ENCODE measurements at regions not wholly inside any gene's neighbourhood (a gene's known extent, or its start where the extent isn't known, plus 50 kb on each side); places are given as distances from the start of the nearest gene placed in this dataset.

DNA sequence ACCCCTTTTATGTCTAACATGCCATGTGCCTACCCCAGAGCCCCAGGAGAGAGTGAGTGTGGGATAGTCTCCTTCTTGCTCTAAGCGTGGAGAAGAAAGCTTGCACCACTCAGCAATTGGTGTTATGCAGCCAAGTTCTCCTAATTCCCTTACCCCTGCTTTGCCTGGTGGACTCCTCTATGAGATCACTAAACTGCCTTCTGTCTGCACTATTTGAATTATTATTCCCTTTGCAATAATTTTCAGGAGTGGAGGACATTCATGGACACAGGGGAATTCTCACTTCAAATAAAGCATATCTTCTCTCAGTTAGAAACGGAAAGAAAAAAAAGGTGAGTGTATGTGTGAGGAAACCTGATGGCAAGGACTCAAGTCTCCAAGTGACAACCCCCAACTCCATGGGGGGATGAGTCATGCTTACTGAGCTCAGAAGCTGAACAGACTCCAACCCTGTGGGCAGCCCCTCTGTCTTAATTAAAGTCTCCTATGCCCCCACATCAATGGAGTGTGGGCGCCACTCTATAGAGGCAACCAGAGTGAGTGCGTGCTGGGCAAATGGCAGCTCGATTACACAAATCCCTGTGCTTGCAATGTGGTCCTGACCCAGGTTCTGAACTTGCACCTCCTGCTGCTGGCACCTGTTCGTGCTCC, 381.9 kb downstream of the RAB28 start:
- TF ChIP-seq POLR2A (conservative IDR thresholded peaks at IDR 0.05) (no peak), ELF4 (CRISPR knock-in tag; IDR thresholded peaks at IDR 0.05) (no peak), MED1 (CRISPR knock-in tag; IDR thresholded peaks at IDR 0.05; ENCODE audit: borderline replicate concordance) (no peak), ZNF311 (CRISPR knock-in tag; IDR thresholded peaks at IDR 0.05) (no peak), RBFOX2 (IDR thresholded peaks at IDR 0.05; ENCODE audit: low read depth, low read length) (no peak), ZNF778 (CRISPR knock-in tag; IDR thresholded peaks at IDR 0.05) (no peak), BRD4 (IDR thresholded peaks at IDR 0.05) (no peak)
- TF ChIP-seq, protein P1, sequence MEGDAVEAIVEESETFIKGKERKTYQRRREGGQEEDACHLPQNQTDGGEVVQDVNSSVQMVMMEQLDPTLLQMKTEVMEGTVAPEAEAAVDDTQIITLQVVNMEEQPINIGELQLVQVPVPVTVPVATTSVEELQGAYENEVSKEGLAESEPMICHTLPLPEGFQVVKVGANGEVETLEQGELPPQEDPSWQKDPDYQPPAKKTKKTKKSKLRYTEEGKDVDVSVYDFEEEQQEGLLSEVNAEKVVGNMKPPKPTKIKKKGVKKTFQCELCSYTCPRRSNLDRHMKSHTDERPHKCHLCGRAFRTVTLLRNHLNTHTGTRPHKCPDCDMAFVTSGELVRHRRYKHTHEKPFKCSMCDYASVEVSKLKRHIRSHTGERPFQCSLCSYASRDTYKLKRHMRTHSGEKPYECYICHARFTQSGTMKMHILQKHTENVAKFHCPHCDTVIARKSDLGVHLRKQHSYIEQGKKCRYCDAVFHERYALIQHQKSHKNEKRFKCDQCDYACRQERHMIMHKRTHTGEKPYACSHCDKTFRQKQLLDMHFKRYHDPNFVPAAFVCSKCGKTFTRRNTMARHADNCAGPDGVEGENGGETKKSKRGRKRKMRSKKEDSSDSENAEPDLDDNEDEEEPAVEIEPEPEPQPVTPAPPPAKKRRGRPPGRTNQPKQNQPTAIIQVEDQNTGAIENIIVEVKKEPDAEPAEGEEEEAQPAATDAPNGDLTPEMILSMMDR (IDR thresholded peaks at IDR 0.05 in 2 of 3, conservative IDR thresholded peaks at IDR 0.05 in 1 of 3; ENCODE audit: insufficient read depth in 2 of 3, low read depth in 1 of 3, low read length in 3 of 3) = no peak

All from K562 (cell line).